ENCODE measurements at regions not wholly inside any gene's neighbourhood (a gene's known extent, or its start where the extent isn't known, plus 50 kb on each side); places are given as distances from the start of the nearest gene placed in this dataset.
"Not testable (repeated sequence)": the region's sequence is repeated elsewhere in the genome, so short reads cannot be mapped to it uniquely, and the experiment has no call there.

GRCh38 chrX:2640436-2641150 is 50.5 kb upstream of the CD99 start:
- DNase-seq (ENCODE audit: low spot score), result no peak

- no peak for DNase-seq (ENCODE audit: low spot score)
Observed at GRCh38 chrX:2638279-2638678, 52.8 kb upstream of the CD99 start.

- DNase-seq (ENCODE audit: low spot score), result no peak
Observed at GRCh38 chrX:2635342-2635741, 55.8 kb upstream of the CD99 start.

- DNase-seq (ENCODE audit: low spot score), result no peak
Observed at GRCh38 chrX:2632533-2633504, 58.3 kb upstream of the CD99 start.

GRCh38 chrX:2631743-2632532 is 59.2 kb upstream of the CD99 start:
- no peak for DNase-seq (ENCODE audit: low spot score)

GRCh38 chrX:2630935-2631742 is 60.0 kb upstream of the CD99 start:
- not testable (repeated sequence) for DNase-seq (ENCODE audit: low spot score)

- DNase-seq (ENCODE audit: low spot score), result not testable (repeated sequence)
Observed at GRCh38 chrX:2630008-2630934, 60.8 kb upstream of the CD99 start.

- DNase-seq (ENCODE audit: low spot score), result no peak
Observed at GRCh38 chrX:2629316-2630007, 61.6 kb upstream of the CD99 start.

GRCh38 chrX:2628751-2629315 is 62.3 kb upstream of the CD99 start:
- DNase-seq (ENCODE audit: low spot score), result no peak

GRCh38 chrX:2627272-2627867 is 63.7 kb upstream of the CD99 start:
- DNase-seq (ENCODE audit: low spot score), result no peak

GRCh38 chrX:2626750-2627149 is 64.3 kb upstream of the CD99 start:
- no peak for DNase-seq (ENCODE audit: low spot score)

GRCh38 chrX:2620576-2620975 is 70.5 kb upstream of the CD99 start:
- no peak for DNase-seq (ENCODE audit: low spot score)

- DNase-seq (ENCODE audit: low spot score), result no peak
Observed at GRCh38 chrX:2618516-2618915, 72.6 kb upstream of the CD99 start.

GRCh38 chrX:2614911-2615310 is 76.2 kb upstream of the CD99 start:
- DNase-seq (ENCODE audit: low spot score), result peak; percentile 76

- DNase-seq (ENCODE audit: low spot score), result no peak
Observed at GRCh38 chrX:2610246-2611170, 80.6 kb upstream of the CD99 start.

GRCh38 chrX:2609431-2610238 is 81.5 kb upstream of the CD99 start:
- DNase-seq (ENCODE audit: low spot score), result no peak
